CD4-positive, alpha-beta T cell treated with Interleukin-15 for 1 hour (primary cell): ENCODE measurements at regions not wholly inside any gene's neighbourhood (a gene's known extent, or its start where the extent isn't known, plus 50 kb on each side); places are given as distances from the start of the nearest gene placed in this dataset.

Experiments used
- DNase-seq: peaks from one replicate; pipeline ENCODE4 v3.0.0-alpha.2; 2020

- DNase-seq: peak; percentile 30
These were observed 77.4 kb upstream of the WNT7B start for GRCh38 chr22:46054091-46055073.

GRCh38 chr22:46055181-46055875, 78.4 kb upstream of the WNT7B start:
- DNase-seq: no peak

GRCh38 chr22:46055911-46056545, 79.1 kb upstream of the WNT7B start:
- no peak for DNase-seq

- no peak for DNase-seq
These were observed 79.7 kb upstream of the WNT7B start for GRCh38 chr22:46056546-46057245.

GRCh38 chr22:46057246-46058090, 80.5 kb upstream of the WNT7B start:
- DNase-seq: no peak

- DNase-seq: peak; percentile 44
These were observed 81.1 kb upstream of the WNT7B start for GRCh38 chr22:46058091-46058420.

- no peak for DNase-seq
These were observed 81.9 kb upstream of the WNT7B start for GRCh38 chr22:46058591-46059519.

GRCh38 chr22:46060292-46061123, 83.5 kb upstream of the WNT7B start:
- no peak for DNase-seq

GRCh38 chr22:46061124-46061500, 84.2 kb upstream of the WNT7B start:
- no peak for DNase-seq

- DNase-seq: no peak
These were observed 84.7 kb upstream of the WNT7B start for GRCh38 chr22:46061501-46062231.

- DNase-seq: no peak
These were observed 85.3 kb upstream of the WNT7B start for GRCh38 chr22:46062232-46062615.

- no peak for DNase-seq
These were observed 86.1 kb upstream of the WNT7B start for GRCh38 chr22:46062971-46063631.

- DNase-seq: no peak
These were observed 86.5 kb upstream of the PPARA start for GRCh38 chr22:46063846-46064227.

GRCh38 chr22:46064228-46064965, 85.9 kb upstream of the PPARA start:
- DNase-seq: no peak

- no peak for DNase-seq
These were observed 85.2 kb upstream of the PPARA start for GRCh38 chr22:46064966-46065666.

GRCh38 chr22:46065691-46066454, 84.5 kb upstream of the PPARA start:
- no peak for DNase-seq

GRCh38 chr22:46066691-46067090, 83.6 kb upstream of the PPARA start:
- no peak for DNase-seq
